ENCODE measurements at regions not wholly inside any gene's neighbourhood (a gene's known extent, or its start where the extent isn't known, plus 50 kb on each side); places are given as distances from the start of the nearest gene placed in this dataset.
A peak's percentile ranks its signal among the peaks of the same experiment; 100 is the strongest.

DNA sequence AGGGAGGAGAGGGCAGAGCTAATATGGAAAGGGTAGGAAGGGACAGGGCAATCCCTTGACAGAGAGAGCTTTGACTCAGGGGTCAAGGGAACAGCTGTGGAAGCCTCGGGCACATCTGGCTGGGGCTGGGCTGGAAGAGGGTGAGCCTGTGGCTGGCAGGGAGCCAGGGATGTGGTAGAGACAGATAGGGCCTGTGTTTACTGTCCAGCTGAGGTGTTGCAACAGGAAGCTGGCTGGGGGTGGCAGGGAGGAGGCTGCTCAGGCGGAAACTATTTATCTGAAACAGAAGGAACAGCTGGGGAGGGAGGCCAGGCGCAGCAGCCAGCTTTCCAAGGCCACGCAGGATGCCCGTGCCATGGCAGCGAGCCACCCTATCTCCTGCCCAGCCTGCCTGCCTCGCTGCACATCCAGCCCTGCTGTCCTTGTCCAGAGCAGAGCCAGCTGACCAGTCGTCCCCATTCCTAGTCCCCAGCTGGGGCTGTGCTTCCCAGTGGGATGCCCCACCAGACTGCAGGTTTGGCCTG lies 264.7 kb downstream of the CYP26B1 start:
- TF ChIP-seq POLR2A (IDR thresholded peaks at IDR 0.05; ENCODE audit: insufficient read depth in 1 of 2, low read depth in 2 of 2, low read length in 2 of 2) (no peak), ZNF329 (CRISPR knock-in tag; IDR thresholded peaks at IDR 0.05; ENCODE audit: low read depth) (no peak), KDM3A (CRISPR knock-in tag; IDR thresholded peaks at IDR 0.05; ENCODE audit: low read depth) (peak; percentile 80; the same call in 1 of the 2 replicates), TSC22D2 (CRISPR knock-in tag; IDR thresholded peaks at IDR 0.05; ENCODE audit: borderline replicate concordance) (no peak), ZZZ3 (CRISPR knock-in tag; IDR thresholded peaks at IDR 0.05; ENCODE audit: borderline replicate concordance) (peak; percentile 74; the same call in 1 of the 2 replicates), CTCF (CRISPR knock-in tag; IDR thresholded peaks at IDR 0.05) (peak; percentile 3; the same call in 1 of the 2 replicates), CREB1 (IDR thresholded peaks at IDR 0.05) (no peak), CREB1 (CRISPR knock-in tag; IDR thresholded peaks at IDR 0.05) (no peak), ZNF251 (CRISPR knock-in tag; IDR thresholded peaks at IDR 0.05) (no peak)
- TF ChIP-seq, protein P1, sequence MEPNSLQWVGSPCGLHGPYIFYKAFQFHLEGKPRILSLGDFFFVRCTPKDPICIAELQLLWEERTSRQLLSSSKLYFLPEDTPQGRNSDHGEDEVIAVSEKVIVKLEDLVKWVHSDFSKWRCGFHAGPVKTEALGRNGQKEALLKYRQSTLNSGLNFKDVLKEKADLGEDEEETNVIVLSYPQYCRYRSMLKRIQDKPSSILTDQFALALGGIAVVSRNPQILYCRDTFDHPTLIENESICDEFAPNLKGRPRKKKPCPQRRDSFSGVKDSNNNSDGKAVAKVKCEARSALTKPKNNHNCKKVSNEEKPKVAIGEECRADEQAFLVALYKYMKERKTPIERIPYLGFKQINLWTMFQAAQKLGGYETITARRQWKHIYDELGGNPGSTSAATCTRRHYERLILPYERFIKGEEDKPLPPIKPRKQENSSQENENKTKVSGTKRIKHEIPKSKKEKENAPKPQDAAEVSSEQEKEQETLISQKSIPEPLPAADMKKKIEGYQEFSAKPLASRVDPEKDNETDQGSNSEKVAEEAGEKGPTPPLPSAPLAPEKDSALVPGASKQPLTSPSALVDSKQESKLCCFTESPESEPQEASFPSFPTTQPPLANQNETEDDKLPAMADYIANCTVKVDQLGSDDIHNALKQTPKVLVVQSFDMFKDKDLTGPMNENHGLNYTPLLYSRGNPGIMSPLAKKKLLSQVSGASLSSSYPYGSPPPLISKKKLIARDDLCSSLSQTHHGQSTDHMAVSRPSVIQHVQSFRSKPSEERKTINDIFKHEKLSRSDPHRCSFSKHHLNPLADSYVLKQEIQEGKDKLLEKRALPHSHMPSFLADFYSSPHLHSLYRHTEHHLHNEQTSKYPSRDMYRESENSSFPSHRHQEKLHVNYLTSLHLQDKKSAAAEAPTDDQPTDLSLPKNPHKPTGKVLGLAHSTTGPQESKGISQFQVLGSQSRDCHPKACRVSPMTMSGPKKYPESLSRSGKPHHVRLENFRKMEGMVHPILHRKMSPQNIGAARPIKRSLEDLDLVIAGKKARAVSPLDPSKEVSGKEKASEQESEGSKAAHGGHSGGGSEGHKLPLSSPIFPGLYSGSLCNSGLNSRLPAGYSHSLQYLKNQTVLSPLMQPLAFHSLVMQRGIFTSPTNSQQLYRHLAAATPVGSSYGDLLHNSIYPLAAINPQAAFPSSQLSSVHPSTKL (CRISPR knock-in tag; IDR thresholded peaks at IDR 0.05), result peak; percentile 99
- TF ChIP-seq, protein P2, sequence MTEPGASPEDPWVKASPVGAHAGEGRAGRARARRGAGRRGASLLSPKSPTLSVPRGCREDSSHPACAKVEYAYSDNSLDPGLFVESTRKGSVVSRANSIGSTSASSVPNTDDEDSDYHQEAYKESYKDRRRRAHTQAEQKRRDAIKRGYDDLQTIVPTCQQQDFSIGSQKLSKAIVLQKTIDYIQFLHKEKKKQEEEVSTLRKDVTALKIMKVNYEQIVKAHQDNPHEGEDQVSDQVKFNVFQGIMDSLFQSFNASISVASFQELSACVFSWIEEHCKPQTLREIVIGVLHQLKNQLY (CRISPR knock-in tag; IDR thresholded peaks at IDR 0.05), result peak; percentile 89

Data from HepG2 (cell line).